ENCODE measurements at regions not wholly inside any gene's neighbourhood (a gene's known extent, or its start where the extent isn't known, plus 50 kb on each side); places are given as distances from the start of the nearest gene placed in this dataset.

DNA sequence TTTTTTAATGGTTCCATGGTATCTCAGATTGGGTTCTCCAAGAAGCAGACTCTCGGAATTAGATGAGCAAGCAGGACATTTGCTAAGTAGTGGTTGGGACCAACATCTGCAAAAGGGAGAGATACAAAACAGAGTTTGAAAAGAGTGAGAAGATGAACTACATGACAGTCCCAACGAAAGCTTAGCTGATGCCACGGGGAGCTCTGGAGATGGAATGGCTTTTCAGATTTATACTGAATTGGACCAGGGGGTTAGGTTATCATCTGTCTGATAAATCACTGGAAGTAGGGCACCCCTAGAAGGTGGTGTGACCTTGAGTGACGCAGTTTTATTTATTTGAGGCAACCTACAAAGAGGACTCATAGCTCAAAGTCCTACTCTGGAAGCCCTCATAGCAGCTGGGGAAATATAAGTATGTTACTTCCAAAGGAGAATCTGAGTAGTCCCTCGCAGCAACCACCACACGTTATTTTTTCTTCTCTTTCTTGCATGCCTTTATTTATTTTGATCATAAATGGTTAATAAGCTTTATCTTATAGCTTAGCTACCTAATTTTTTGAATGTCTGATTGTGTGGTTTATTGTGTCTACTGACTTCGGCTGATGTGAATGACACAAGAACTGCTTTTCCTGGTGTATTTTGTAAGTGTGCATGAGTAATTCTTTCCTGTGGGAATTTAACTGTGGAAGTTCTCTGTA, 815.4 kb downstream of the SQOR start:
- DNase-seq (ENCODE audit: extremely low read depth, low read depth), result no peak
- TF ChIP-seq CTCF (IDR thresholded peaks at IDR 0.05; ENCODE audit: low read depth, low read length, missing control alignments), result no peak
- H3K4me3 ChIP-seq (replicated peaks; ENCODE audit: low read depth, low read length), result no peak overlapping the region

GRCh38 chr15:46450810-46451182, 816.0 kb downstream of the SQOR start:
- DNase-seq (ENCODE audit: extremely low read depth, low read depth), result no peak
- H3K4me3 ChIP-seq (replicated peaks; ENCODE audit: low read depth, low read length), result no peak overlapping the region
- no peak for TF ChIP-seq CTCF (IDR thresholded peaks at IDR 0.05; ENCODE audit: low read depth, low read length, missing control alignments)

DNA sequence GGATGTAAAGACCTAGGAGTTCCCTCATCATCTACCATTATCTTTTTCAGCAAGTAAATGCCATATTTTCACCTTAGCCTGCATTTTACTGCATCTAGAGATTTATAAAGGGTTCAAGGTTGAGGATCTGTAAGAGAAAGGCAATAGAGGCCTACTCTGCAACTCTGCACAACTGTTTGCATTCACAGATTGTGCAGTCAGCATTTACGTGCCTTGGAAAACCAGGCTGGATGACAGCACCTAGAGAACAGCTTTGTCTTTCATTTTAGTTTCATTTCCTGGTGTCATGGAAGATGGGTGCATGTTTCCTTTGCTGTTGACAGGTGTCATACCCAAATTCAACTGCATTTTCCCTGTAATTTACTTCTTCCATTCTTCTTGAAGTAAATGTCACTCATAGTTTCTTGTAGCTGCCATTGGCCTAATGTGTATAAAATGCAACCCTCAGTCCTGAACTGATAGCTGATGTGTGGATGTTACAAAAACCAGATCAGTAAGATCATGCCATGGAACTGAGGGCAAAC, 817.5 kb downstream of the SQOR start:
- no peak for DNase-seq (ENCODE audit: extremely low read depth, low read depth)
- TF ChIP-seq CTCF (IDR thresholded peaks at IDR 0.05; ENCODE audit: low read depth, low read length, missing control alignments), result no peak

GRCh38 chr15:46456456-46456855, 821.6 kb downstream of the SQOR start:
- DNase-seq (ENCODE audit: extremely low read depth, low read depth), result no peak
- no peak for TF ChIP-seq CTCF (IDR thresholded peaks at IDR 0.05; ENCODE audit: low read depth, low read length, missing control alignments)
- H3K4me3 ChIP-seq (replicated peaks; ENCODE audit: low read depth, low read length), result no peak overlapping the region

More for the DNA sequence above, 817.5 kb downstream of the SQOR start:
- H3K4me3 ChIP-seq (replicated peaks; ENCODE audit: low read depth, low read length), result no peak overlapping the region

GRCh38 chr15:46460431-46461094, 825.7 kb downstream of the SQOR start:
- no peak for DNase-seq (ENCODE audit: extremely low read depth, low read depth)
- TF ChIP-seq CTCF (IDR thresholded peaks at IDR 0.05; ENCODE audit: low read depth, low read length, missing control alignments), result no peak
- no peak overlapping the region for H3K4me3 ChIP-seq (replicated peaks; ENCODE audit: low read depth, low read length)

- TF ChIP-seq CTCF (IDR thresholded peaks at IDR 0.05; ENCODE audit: low read depth, low read length, missing control alignments), result no peak
- no peak overlapping the region for H3K4me3 ChIP-seq (replicated peaks; ENCODE audit: low read depth, low read length)
- DNase-seq (ENCODE audit: extremely low read depth, low read depth), result no peak
Measured at GRCh38 chr15:46461416-46461815, 826.6 kb downstream of the SQOR start.
